ENCODE measurements at regions not wholly inside any gene's neighbourhood (a gene's known extent, or its start where the extent isn't known, plus 50 kb on each side); places are given as distances from the start of the nearest gene placed in this dataset.

GRCh38 chr1:98367426-98367825, 294.1 kb upstream of the SNX7 start:
- ATAC-seq (ENCODE audit: insufficient read depth, low FRiP score): no peak
- Histone ChIP-seq H3K4me3 (no peak overlapping the region), H3K9me3 (ENCODE audit: control insufficient read depth in 4 of 4, insufficient read depth in 3 of 4, low read length in 3 of 4) (no peaks in the 10 kb centered on the region), H3K27ac (ENCODE audit: low read depth in 1 of 2, low read length in 1 of 2) (no peak overlapping the region), H3K4me1 (ENCODE audit: control insufficient read depth in 5 of 5, insufficient read depth in 5 of 5, low read length in 5 of 5) (peaks cover 0 to 9% (median 0%) of the 10 kb centered on the region in 5 donors), H3K9ac (ENCODE audit: insufficient read depth in 1 of 2, low read length in 2 of 2) (no peak overlapping the region), H3K27me3 (ENCODE audit: control insufficient read depth in 3 of 3, insufficient read depth in 3 of 3, low read length in 2 of 3) (no peaks in the 10 kb centered on the region), H3K36me3 (ENCODE audit: control insufficient read depth in 4 of 4, insufficient read depth in 4 of 4, low read length in 4 of 4) (no peaks in the 10 kb centered on the region)
- WGBS, 2 donors: 86 to 94% methylated on average over 4 of the region's 4 CpGs
- TF ChIP-seq, protein P1, sequence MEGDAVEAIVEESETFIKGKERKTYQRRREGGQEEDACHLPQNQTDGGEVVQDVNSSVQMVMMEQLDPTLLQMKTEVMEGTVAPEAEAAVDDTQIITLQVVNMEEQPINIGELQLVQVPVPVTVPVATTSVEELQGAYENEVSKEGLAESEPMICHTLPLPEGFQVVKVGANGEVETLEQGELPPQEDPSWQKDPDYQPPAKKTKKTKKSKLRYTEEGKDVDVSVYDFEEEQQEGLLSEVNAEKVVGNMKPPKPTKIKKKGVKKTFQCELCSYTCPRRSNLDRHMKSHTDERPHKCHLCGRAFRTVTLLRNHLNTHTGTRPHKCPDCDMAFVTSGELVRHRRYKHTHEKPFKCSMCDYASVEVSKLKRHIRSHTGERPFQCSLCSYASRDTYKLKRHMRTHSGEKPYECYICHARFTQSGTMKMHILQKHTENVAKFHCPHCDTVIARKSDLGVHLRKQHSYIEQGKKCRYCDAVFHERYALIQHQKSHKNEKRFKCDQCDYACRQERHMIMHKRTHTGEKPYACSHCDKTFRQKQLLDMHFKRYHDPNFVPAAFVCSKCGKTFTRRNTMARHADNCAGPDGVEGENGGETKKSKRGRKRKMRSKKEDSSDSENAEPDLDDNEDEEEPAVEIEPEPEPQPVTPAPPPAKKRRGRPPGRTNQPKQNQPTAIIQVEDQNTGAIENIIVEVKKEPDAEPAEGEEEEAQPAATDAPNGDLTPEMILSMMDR (IDR thresholded peaks at IDR 0.05; ENCODE audit: control extremely low read depth, extremely low read depth): no peak
- DNase-seq: no peak

GRCh38 chr1:98366343-98366742, 295.2 kb upstream of the SNX7 start:
- Histone ChIP-seq H3K9me3 (ENCODE audit: control insufficient read depth in 4 of 4, insufficient read depth in 3 of 4, low read length in 3 of 4) (peaks cover 0 to 2% (median 0%) of the 10 kb centered on the region in 4 donors), H3K36me3 (ENCODE audit: control insufficient read depth in 4 of 4, insufficient read depth in 4 of 4, low read length in 4 of 4) (no peaks in the 10 kb centered on the region), H3K9ac (ENCODE audit: insufficient read depth in 1 of 2, low read length in 2 of 2) (no peak overlapping the region), H3K4me1 (ENCODE audit: control insufficient read depth in 5 of 5, insufficient read depth in 5 of 5, low read length in 5 of 5) (peaks cover 0 to 9% (median 0%) of the 10 kb centered on the region in 5 donors), H3K4me3 (no peak overlapping the region), H3K27me3 (ENCODE audit: control insufficient read depth in 3 of 3, insufficient read depth in 3 of 3, low read length in 2 of 3) (no peaks in the 10 kb centered on the region), H3K27ac (ENCODE audit: low read depth in 1 of 2, low read length in 1 of 2) (no peak overlapping the region)
- 95 to 97% methylated on average over 3 of the region's 3 CpGs for WGBS, 2 donors
- ATAC-seq (ENCODE audit: insufficient read depth, low FRiP score) (no peak), DNase-seq (no peak)
- TF ChIP-seq, protein P1 (IDR thresholded peaks at IDR 0.05; ENCODE audit: control extremely low read depth, extremely low read depth): no peak

- DNase-seq (no peak), ATAC-seq (ENCODE audit: insufficient read depth, low FRiP score) (no peak)
- Histone ChIP-seq H3K4me3 (no peak overlapping the region), H3K9me3 (ENCODE audit: control insufficient read depth in 4 of 4, insufficient read depth in 3 of 4, low read length in 3 of 4) (peaks cover 0 to 2% (median 0%) of the 10 kb centered on the region in 4 donors), H3K27ac (ENCODE audit: low read depth in 1 of 2, low read length in 1 of 2) (no peak overlapping the region), H3K36me3 (ENCODE audit: control insufficient read depth in 4 of 4, insufficient read depth in 4 of 4, low read length in 4 of 4) (no peaks in the 10 kb centered on the region), H3K9ac (ENCODE audit: insufficient read depth in 1 of 2, low read length in 2 of 2) (no peak overlapping the region), H3K4me1 (ENCODE audit: control insufficient read depth in 5 of 5, insufficient read depth in 5 of 5, low read length in 5 of 5) (peaks cover 0 to 6% (median 0%) of the 10 kb centered on the region in 5 donors), H3K27me3 (ENCODE audit: control insufficient read depth in 3 of 3, insufficient read depth in 3 of 3, low read length in 2 of 3) (no peaks in the 10 kb centered on the region)
- TF ChIP-seq, protein P1 (IDR thresholded peaks at IDR 0.05; ENCODE audit: control extremely low read depth, extremely low read depth): no peak
- WGBS, 2 donors: 71 to 88% methylated on average over 1 of the region's 1 CpG
Measured at GRCh38 chr1:98364544-98364943, 297.0 kb upstream of the SNX7 start.

GRCh38 chr1:98360864-98361263, 300.7 kb upstream of the SNX7 start:
- H3K4me1 ChIP-seq (ENCODE audit: control insufficient read depth in 5 of 5, insufficient read depth in 5 of 5, low read length in 5 of 5): no peaks in the 10 kb centered on the region
- no peaks in the 10 kb centered on the region for H3K36me3 ChIP-seq (ENCODE audit: control insufficient read depth in 4 of 4, insufficient read depth in 4 of 4, low read length in 4 of 4)
- H3K27me3 ChIP-seq (ENCODE audit: control insufficient read depth in 3 of 3, insufficient read depth in 3 of 3, low read length in 2 of 3): no peaks in the 10 kb centered on the region
- DNase-seq (no peak), ATAC-seq (ENCODE audit: insufficient read depth, low FRiP score) (no peak)
- TF ChIP-seq, protein P1 (IDR thresholded peaks at IDR 0.05; ENCODE audit: control extremely low read depth, extremely low read depth): no peak
- no peak overlapping the region for H3K9ac ChIP-seq (ENCODE audit: insufficient read depth in 1 of 2, low read length in 2 of 2)
- no peak overlapping the region for H3K4me3 ChIP-seq
- peaks cover 0 to 2% (median 0%) of the 10 kb centered on the region in 4 donors for H3K9me3 ChIP-seq (ENCODE audit: control insufficient read depth in 4 of 4, insufficient read depth in 3 of 4, low read length in 3 of 4)
- no peak overlapping the region for H3K27ac ChIP-seq (ENCODE audit: low read depth in 1 of 2, low read length in 1 of 2)
- 56 to 73% methylated on average over 2 of the region's 2 CpGs for WGBS, 2 donors
